Activated gamma-delta T cell treated with anti-CD3 and anti-CD28 coated beads, Interleukin-2, amount 50 U/mL, for 16 hours (primary cell): ENCODE measurements at regions not wholly inside any gene's neighbourhood (a gene's known extent, or its start where the extent isn't known, plus 50 kb on each side); places are given as distances from the start of the nearest gene placed in this dataset.
"Not testable (repeated sequence)": the region's sequence is repeated elsewhere in the genome, so short reads cannot be mapped to it uniquely, and the experiment has no call there.

Experiments used
- DNase-seq: peaks from one replicate; pipeline ENCODE4 v3.0.0-alpha.2; 2020; ENCODE audit warnings: low read depth

DNA sequence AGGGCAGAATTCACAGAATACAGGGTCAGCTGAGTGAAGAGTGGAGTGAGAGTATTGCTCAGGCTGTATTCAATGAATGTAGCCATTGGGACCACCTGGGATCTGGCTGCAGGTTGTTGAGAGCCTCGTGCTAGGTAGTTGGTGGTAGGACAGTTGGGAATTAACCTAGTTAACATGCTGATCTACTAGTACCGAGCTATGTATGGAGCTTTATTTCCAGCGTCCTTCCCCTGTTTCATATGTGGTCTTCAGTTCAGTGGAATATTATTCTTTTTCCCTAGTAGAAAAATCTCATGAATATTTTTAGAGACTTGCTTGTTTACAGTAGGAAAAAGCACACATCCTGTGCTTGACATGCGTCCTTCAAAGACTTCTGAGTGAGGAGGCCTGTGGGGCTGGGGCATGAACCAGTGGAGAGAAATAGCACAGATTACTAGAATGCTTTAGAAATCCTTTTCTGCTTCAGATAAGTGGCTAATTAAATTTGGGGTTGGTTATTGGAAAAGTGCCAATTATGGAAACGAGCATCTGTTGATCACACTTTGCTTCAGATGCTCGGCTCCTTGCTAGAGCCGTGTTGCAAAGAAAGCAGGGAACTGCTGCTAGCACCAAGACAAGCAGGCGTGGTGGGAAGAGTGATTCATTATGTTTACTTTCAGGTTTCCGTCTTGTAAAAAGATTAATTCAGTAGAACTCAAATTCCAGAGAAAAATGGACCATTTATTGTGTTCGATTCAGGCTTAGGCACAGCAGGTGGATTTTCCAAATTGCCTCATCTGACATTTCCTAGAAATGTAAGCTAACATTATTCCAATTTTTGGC is 53.6 kb downstream of the ARF6 start:
- DNase-seq, result no peak

DNA sequence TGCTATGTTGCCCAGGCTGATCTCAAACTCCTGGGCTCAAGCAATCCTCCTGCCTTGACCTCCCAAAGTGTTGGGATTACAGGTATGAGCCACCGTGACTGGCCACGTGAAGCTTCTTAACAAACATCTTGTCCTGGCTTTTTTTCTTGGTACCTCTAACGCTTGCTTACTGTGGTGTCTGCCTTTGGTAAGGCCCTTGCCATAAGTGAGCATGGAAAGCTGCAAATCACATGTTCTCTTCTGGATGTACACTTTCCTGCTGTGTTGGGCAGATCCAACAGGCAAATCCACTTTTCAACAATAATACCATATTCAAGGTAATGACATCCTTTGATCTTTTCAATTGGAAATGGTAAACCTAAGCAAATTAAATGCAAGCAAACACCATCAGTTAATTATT is 54.6 kb downstream of the ARF6 start:
- DNase-seq, result no peak

DNA sequence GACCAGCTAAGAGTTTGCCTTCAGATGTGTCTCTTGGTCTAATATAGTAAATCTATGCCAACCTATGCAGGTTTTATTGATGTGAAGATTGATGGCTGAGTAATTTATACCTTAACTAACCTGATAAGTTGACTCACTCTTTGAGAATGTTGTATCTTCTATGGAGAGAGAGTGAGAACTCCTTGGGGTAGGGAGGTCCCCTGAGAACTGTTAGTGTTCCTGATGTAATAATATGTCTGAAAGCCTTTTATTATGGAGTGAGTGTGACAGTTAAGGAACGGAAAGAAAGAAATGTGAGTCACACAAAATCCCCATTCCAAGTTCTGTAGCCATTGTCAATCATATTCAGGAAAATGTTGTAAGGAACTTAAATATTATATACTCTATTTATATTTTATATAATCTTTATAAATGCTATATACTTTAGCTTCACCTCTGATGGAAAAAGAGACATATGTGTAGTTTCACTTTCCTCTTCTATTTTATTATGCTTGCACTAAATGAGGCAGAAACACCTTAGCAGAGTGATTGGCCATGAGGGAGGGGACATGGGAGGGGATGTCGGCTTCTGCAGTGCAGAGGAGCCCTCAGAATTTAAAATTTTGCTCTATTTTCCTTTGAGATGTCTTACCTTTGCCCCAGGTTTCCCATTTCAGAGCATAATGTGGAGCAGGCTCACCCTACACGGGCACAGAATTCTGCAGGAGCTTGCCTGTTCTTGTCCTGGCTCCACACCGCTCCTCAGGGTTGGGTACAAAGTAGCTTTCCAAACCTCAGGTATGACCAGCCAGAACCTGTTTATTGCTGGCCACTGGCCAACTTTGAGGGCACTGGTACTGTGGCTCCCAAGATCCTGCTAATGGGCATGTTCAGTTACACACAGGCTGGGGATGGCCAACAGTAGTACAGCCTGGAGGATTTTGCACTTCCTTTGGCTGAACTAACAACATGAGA is 57.7 kb downstream of the ARF6 start:
- no peak for DNase-seq

DNA sequence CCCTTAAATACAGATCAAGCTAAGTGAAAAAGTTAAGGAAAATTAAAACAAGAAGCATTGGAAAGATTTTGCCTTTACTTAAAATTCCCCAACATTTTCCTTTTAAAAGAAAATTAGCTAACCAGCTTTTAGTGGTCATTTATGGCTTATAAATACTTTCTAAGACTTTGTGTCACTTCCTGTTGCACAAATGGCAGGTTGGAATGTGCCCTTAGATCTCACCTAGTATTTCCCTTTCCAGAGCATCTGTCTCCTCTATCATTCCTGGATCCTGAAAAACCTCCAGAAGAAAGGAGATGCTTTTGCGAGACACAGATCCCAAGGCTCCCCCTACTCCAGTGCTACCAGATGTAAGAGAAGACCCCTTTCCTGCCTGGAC is 58.3 kb downstream of the ARF6 start:
- DNase-seq, result no peak

DNA sequence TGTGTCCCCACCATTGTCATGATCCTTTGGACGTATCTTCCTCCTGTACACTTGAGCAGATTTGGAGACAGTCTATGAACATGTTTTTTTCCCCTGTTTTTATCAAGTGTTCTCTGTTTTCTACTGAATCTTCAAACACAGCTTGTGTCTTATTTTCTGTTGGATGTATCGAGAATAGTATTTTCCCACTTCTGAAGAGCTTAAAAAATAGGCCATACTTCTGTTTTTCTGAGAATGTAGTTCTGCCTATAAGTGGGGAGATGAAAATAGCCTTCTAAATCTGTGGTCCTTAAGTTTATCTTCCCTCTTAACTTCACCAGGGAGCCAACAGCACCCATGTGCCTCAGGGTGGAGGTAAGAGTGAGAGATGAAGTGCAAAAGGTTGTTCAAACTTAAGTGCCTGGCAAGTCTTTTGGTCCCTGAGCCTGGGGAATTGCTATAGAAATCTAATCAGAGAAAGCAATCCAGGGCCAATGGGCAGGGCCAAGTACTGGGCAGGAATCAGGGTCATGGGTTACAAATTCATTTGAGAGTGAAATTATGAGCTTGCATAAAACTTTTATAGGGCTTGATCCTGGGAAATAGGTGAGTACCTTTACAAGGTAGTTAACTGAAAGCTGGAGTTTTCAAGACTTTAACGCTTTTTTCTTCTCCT is 58.9 kb downstream of the ARF6 start:
- DNase-seq, result no peak

DNA sequence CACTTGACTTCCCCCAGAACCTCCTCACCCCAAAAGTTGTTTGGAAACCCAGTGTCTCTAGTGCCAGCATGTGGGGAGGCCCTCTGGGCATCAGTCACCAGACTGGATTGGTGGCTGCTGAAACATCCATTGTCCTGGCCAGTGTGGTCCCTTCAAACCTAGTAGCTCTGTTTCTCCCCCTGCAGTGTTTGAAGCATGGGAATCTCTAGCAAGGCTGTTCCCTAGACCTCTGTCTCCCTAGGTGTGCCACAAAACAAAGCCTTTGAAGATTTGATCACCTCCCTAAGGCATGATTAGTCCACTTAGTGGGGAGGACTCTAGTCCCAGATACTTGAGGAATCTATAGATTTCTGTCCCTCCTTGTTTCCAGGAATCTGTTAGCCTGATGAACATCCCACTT is 60.3 kb downstream of the ARF6 start:
- no peak for DNase-seq

DNA sequence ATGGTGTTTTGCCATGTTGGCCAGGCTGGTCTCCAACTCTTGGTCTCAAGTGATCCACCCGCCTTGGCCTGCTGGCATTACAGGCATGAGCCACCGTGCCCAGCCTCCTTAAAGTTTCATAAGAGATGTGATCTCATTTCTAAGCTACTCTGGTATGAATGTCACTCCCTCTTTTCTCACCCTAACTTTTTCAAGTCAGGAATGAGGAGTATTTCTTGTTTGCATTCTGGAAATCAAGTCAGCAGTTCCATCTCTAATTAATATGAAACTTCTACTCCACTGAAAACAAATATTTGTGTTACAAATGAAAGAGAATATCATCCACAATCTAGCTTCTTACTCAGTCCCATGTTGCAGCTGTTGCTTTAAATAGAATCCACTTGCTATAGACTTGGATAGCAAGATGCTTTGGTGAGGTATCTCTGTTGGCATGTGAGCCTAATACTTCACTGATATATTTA is 61.3 kb downstream of the ARF6 start:
- DNase-seq, result no peak

DNA sequence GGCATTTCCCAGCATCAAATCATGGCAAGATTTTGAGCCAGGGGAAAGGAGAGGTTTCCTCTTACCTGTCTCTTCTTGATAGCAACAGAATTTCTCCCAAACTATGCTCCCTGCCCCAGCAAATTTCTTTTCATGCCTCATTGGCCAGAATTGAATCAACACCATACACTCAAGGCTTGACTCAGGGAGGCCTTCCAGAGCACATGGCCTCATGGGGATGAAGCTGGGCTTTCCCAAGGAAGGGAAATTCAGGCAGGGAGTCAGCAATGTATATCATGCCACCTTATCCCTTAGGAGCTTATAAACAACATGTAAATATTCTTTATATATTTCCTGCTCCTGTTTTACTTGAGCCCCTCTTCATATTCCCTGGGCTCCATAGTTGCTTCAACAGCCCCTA is 62.1 kb downstream of the ARF6 start:
- no peak for DNase-seq

DNA sequence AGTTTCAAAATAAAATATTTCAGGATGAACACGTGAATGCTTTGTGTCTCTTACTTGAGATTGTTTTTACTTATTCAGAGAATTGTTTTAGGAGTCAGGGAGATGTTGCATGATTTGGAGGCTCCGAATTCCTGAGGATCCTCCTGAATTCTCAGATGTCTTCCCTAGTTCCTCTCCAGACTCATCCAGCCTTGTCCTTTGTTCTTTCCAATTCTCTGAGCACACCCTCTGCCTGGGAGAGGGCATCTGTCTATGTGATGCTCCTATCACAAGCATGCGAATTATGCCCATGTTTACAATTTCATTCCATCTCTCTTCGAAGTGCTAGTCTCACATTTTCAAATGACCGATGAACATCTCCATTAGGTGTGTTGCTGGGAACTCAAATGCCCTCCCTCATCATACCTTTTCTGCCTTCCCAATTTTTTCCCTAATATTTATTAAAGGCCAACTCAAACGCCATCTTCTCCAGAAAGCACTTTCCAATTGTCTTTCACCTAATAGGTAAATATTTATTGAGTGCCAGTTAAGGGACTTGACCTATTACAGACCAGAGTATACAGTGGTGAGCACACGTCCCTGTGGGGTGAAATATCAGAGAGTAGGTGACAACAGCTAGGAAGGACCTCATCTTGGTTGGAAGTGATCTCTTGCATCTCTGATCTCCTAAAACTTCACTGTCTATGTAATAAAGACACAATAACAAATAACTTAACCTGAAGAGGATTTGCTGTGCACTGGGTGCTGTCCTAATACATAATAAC is 64.4 kb downstream of the ARF6 start:
- no peak for DNase-seq

DNA sequence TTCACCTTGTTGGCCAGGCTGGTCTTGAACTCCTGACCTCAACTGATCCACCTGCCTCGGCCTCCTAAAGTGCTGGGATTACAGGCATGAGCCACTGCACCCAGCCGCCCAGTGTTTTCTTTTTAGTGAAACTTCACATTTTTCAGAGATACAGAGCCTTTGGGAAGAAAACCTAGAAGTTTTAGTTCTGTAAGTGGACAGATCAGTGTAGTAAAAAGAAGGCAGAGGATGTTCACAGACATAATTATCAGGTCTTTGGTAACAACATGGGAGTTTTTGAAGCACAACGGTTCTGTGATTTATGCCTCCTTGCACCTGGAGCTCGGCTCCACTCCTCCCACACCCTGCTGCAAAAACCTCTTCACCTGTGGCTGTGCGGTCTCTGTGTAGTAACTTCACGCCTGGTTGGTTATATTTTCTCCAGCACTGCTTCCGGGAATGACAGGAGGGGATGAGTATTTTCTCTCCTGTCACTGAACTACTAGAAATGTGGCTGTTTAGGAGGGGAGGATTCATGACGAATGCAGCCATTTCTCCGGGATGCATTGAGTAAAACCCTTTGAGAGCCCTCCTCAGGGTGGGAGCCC is 67.0 kb downstream of the ARF6 start:
- DNase-seq, result no peak

DNA sequence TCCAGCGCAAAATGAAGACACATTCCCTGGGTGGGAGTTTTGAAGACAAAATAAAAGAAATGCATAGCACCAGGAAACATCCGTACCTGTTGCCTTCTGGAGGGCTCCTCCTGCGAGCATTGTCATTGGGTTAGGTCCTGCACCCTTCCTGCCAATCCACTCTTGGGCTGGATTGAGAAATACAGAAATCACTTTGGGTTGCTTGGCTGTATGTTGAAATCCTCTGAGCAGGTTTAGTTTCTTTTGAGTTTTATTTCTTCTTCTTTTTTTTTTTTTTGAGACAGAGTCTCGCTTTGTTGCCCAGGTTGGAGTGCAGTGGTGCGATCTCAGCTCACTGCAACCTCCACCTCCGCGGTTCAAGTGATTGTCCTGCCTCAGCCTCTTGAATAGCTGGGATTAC is 67.6 kb downstream of the ARF6 start:
- no peak for DNase-seq

DNA sequence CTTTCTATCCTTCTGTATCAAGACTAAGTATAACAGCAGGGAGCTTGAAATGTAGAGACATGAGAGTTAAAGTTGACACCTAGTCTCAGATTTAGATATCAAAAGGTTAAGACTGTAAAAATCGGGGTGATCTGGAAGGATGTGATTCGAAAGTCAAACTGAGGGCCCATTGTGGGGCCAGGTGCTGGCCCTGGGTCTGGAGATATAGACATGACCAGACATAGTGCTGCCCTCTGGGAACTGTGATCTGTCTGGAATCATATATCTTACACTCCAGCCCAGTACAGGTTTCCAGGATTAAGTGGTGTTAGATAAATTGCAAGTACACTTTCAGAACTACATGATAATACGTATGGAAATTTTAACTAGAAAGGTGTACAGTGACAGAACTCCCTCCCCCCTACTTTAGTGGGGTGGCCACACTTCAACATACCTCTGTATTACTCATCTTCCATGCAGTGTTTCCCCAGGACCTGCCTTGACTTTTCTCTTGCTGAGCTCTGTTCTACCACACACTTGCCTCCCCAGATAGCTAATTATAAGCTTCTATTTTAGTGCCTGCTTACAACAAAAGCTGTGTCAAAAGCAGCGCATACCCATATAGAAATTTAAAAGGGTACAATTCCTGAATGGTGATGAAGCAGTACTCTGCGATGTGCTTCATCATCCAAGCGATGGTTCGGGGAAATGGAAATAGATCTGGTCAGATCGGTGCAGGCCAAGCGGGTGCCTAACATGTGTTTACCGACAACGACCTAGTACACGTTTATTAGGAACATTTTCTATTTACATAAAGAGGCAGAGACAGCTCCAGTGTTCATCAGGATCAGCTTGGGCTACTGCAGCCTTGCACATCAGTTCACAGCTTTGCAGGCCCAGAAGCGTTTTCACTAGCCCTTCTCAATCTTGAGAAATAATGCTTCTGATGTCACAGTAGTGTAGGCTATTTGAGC is 68.7 kb downstream of the ARF6 start:
- no peak for DNase-seq

DNA sequence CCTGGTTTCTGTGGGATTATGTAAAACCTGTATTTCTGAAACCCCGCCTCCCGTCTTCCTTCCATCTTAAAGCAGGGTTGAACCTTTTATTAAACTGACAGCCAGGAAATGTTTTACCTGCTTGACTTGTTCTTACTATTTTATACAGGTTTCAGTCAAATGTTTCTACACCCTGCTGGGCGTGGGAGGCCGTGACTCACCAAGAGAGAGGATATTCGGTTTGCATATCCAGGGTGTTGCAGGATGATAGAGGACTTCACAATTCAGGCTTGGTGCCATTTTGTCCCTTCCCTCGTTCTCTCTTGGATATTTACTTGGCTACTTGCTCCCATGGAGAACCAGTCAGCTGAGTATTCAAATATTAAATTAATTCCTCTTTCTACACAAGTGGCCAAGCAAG is 69.7 kb downstream of the ARF6 start:
- DNase-seq, result no peak

DNA sequence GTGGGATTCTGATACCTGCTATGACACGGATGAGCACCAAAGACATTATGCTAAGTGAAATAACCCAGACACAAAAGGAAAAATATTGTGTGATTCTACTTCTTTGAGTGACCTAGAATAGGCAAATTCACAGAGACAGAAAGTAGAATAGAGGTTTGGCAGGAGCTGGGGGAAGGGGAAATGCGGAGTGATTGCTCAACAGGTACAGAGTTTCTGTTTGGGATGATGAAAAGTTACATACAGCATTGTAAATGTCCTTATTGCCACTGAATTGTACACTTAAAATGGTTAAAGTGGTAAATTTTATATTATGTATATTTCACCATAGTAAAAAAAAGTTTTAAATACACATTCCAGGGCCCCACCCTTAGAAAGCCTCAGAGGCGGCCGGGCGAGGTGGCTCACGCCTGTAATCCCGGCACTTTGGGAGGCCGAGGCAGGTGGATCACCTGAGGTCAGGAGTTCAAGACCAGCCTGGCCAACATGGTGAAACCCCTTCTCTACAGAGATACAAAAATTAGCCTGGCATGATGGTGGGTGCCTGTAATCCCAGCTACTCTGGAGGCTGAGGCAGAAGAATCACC is 72.3 kb downstream of the ARF6 start:
- not testable (repeated sequence) for DNase-seq

DNA sequence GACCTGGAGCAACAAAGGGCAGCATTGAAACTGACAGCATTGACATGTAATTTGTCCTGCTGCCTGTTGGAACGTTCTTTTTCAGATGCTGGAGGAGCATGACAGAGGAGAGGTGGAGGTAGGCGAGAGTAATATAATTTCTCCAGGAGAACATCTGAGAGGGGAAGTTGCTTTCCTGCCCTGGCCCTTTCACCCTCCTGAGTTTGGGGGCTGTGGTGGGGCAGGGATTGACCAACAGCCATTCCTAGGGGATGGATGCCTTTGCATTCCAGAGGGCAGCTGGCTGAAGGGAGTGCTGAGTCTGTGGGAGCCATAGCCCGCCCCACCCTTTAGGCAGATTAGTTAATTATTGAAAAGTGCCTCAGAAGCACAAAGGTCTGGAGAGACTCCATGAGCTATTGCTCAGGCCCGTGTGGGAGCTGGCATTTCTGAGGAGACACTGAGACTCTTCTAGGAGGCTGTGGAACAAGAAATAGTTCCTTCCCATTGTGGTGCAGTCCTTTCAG is 73.5 kb downstream of the ARF6 start:
- DNase-seq, result no peak

DNA sequence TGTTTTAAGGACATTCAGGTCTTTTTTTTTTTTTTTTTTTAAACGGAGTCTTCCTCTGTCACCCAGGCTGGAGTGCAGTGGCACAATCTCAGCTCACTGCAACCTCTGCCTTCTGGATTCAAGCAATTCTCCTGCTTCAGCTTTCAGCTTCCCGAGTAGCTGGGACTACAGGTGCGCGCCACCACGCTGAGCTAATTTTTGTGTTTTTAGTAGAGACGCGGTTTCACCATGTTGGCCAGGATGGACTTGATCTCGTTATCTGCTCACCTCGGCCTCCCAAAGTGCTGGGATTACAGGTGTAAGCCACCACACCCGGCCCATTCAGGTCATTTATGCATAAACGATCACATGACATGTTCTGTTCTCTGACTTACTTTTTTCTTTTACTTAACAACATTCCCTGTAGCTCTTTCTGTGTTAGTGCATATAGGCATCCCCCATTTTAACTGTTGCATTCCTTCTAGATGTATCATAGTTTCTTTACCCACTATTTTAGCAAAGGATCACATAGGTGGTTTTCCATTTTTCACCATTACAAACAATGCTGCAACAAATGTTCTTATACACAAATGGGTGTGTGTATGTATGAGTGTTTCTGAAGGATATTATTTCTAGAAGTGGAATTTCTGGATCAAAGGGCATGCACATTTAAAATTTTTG is 74.2 kb downstream of the ARF6 start:
- no peak for DNase-seq

DNA sequence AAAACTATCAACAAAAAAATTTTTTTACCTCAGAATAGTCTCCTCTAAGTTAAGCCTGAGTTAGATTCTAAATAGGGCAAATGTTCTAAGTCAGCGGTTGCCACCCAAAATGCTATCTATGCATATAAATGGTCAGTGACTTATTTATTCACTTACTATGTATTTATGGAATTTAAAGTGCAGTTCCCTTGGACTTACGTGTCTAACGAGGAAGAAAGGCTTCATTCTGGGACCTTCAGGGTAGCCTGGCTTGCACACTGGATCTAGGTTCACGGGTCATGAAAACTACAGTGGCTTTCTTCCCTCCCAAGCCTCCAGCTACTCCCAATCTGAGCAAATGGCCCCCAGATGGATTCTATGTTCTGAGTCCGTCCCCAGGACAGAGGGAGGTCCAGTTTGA is 77.1 kb downstream of the ARF6 start:
- DNase-seq, result no peak

DNA sequence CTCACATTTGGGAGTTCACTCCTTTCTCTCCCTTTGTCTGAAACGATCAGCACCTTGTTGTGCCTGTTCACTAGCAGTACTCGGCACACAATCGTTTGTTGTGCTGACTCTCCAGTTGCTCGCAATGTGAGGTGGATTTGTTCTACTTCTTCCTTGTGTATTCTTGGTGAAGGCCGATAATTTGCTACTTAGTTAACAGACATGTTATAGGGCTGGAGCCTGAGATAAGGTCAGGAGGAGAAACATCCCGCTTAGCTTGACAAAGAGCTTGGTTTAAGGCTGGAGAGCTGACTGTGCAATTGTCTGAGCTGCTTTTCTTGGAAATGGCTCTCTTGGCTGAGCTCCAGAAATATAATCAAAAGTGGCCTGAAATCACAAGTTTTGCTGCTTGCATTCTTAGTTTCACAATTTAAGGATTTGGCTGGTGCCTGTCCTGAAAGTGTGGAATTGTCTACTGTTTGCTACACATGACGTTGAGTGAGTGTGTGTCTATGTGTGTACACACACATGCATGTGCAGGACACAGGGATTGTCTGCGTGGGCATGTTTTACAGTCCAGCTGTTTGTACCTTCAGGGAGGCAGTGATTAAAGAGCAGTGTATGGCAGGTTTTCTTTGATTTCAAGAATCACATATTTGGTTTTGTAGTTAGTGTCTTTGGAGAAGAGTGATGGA is 77.7 kb downstream of the ARF6 start:
- no peak for DNase-seq
